ENCODE measurements at regions not wholly inside any gene's neighbourhood (a gene's known extent, or its start where the extent isn't known, plus 50 kb on each side); places are given as distances from the start of the nearest gene placed in this dataset.

GRCh38 chr4:149245333-149245732 lies 570.3 kb downstream of the IQCM start:
- Histone ChIP-seq H3K27me3 (no peaks in the 10 kb centered on the region), H3K27ac (no peak overlapping the region), H3K4me3 (no peak overlapping the region), H3K4me1 (no peaks in the 10 kb centered on the region), H3K36me3 (no peaks in the 10 kb centered on the region), H3K9me3 (no peaks in the 10 kb centered on the region)
- intact Hi-C loops (cut with DNase I; ENCODE audit: low total_unique reads), result no loop called here
- TF ChIP-seq, protein P1, sequence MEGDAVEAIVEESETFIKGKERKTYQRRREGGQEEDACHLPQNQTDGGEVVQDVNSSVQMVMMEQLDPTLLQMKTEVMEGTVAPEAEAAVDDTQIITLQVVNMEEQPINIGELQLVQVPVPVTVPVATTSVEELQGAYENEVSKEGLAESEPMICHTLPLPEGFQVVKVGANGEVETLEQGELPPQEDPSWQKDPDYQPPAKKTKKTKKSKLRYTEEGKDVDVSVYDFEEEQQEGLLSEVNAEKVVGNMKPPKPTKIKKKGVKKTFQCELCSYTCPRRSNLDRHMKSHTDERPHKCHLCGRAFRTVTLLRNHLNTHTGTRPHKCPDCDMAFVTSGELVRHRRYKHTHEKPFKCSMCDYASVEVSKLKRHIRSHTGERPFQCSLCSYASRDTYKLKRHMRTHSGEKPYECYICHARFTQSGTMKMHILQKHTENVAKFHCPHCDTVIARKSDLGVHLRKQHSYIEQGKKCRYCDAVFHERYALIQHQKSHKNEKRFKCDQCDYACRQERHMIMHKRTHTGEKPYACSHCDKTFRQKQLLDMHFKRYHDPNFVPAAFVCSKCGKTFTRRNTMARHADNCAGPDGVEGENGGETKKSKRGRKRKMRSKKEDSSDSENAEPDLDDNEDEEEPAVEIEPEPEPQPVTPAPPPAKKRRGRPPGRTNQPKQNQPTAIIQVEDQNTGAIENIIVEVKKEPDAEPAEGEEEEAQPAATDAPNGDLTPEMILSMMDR (IDR thresholded peaks at IDR 0.05), result no peak
- no peak for DNase-seq

DNA sequence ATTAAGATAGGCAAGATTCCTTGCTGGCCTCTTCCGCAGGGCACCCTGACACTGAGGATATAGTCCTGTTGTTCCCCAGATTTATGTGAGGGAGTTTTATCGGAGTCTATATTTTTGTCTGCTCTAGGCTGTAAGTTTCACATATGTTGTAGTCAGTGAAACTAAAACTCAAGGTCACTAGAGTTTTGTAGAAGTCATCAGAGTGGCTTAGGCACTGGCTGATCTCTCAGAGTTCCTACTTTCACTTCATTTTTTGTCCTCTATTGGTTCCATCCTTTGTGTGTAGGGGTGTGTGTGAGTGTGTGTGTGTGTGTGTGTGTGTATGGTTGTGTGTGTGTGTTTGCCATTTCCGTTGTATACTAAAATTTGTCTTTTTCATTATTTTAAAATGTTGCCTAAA lies 577.5 kb downstream of the IQCM start:
- Histone ChIP-seq H3K36me3 (no peaks in the 10 kb centered on the region), H3K27me3 (no peaks in the 10 kb centered on the region), H3K4me3 (no peak overlapping the region), H3K9me3 (no peaks in the 10 kb centered on the region), H3K27ac (no peak overlapping the region), H3K4me1 (no peaks in the 10 kb centered on the region)
- TF ChIP-seq, protein P1 (IDR thresholded peaks at IDR 0.05), result no peak
- DNase-seq, result no peak
- intact Hi-C loops (cut with DNase I; ENCODE audit: low total_unique reads), result no loop called here

DNA sequence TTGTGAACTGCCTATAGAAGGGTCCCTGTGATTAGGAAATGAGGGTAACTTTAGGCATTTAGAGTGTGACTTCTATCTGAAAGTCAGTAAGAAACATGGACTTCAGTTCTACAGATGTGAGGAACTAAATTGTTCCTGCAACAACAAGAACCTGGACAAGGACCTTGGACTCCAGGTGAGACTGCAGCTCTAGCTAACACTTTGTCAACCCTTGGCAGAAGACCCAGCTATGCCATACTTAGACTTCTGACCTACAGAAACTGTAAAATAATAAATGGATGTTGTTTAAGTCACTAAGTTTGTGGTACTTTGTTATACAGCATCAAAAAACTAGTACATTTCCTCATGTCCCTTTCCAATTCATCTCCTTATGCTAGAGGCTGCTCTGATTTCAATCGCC lies 580.8 kb downstream of the IQCM start:
- Histone ChIP-seq H3K4me1 (no peaks in the 10 kb centered on the region), H3K27me3 (no peaks in the 10 kb centered on the region), H3K27ac (no peak overlapping the region), H3K4me3 (no peak overlapping the region), H3K9me3 (no peaks in the 10 kb centered on the region), H3K36me3 (no peaks in the 10 kb centered on the region)
- intact Hi-C loops (cut with DNase I; ENCODE audit: low total_unique reads), result no loop called here
- TF ChIP-seq, protein P1 (IDR thresholded peaks at IDR 0.05), result no peak
- DNase-seq, result no peak

DNA sequence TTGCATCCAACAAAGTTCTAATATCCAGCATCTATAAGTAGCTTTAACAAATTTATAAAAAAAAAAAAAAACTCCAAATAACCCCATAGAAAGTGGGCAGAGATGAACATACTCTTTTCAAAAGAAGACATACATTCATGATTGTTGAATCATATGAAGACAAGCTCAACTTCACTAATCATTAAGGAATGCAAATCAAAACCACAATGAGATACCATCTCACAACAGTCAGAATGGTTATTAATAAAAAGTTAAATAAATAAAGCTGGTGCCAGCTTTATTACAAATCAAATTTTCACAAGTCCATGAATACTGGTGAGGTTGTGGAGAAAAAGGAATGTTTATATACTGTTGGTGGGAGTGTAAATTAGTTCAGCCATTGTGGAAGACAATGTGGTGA lies 592.0 kb downstream of the IQCM start:
- Histone ChIP-seq H3K27me3 (no peaks in the 10 kb centered on the region), H3K9me3 (peaks cover 0 to 10% (median 6%) of the 10 kb centered on the region in 3 donors), H3K27ac (no peak overlapping the region), H3K4me1 (no peaks in the 10 kb centered on the region), H3K4me3 (no peak overlapping the region), H3K36me3 (no peaks in the 10 kb centered on the region)
- DNase-seq, result no peak
- TF ChIP-seq, protein P1 (IDR thresholded peaks at IDR 0.05), result no peak
- intact Hi-C loops (cut with DNase I; ENCODE audit: low total_unique reads), result no loop called here

GRCh38 chr4:149218672-149219071 lies 597.0 kb downstream of the IQCM start:
- TF ChIP-seq, protein P1 (IDR thresholded peaks at IDR 0.05), result no peak
- no peaks in the 10 kb centered on the region for H3K4me1 ChIP-seq
- no peaks in the 10 kb centered on the region for H3K27me3 ChIP-seq
- peaks cover 0 to 6% (median 0%) of the 10 kb centered on the region in 3 donors for H3K9me3 ChIP-seq
- H3K36me3 ChIP-seq, result no peaks in the 10 kb centered on the region
- intact Hi-C loops (cut with DNase I; ENCODE audit: low total_unique reads), result no loop called here
- H3K27ac ChIP-seq, result no peak overlapping the region
- DNase-seq, result no peak
- no peak overlapping the region for H3K4me3 ChIP-seq

- Histone ChIP-seq H3K27me3 (no peaks in the 10 kb centered on the region), H3K4me3 (no peak overlapping the region), H3K36me3 (no peaks in the 10 kb centered on the region), H3K9me3 (no peaks in the 10 kb centered on the region), H3K4me1 (no peaks in the 10 kb centered on the region), H3K27ac (no peak overlapping the region)
- TF ChIP-seq, protein P1 (IDR thresholded peaks at IDR 0.05), result no peak
- intact Hi-C loops (cut with DNase I; ENCODE audit: low total_unique reads), result no loop called here
- no peak for DNase-seq
Observed at GRCh38 chr4:149214301-149214700, 601.3 kb downstream of the IQCM start.

Measured in tibial artery (tissue), 4 donors.